ENCODE measurements at regions not wholly inside any gene's neighbourhood (a gene's known extent, or its start where the extent isn't known, plus 50 kb on each side); places are given as distances from the start of the nearest gene placed in this dataset.

DNA sequence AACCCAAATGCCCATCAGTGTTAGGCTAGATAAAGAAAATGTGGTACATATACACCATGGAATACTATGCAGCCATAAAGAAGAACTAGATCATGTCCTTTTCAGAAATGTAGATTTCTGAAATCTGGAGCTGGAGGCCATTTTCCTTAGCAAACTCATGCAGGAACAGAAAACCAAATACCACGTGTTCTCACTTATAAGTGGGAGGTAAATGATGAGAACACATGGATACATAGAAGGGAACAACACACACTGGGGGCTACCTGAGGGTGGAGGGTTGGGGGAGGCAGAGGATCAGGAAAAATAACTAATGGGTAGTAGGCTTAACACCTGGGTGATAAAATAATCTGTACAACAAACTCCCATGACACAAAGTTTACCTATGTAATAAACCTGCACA is 153.5 kb upstream of the PRNP start:
- Histone ChIP-seq H2AFZ (ENCODE audit: low read length) (no peak overlapping the region), H3K9ac (replicated peaks in 1 of 4; ENCODE audit: extremely low read depth in 1 of 4, low read depth in 3 of 4, low read length in 3 of 4) (no peak overlapping the region), H2BK12ac (ENCODE audit: low read depth, low read length) (no peak overlapping the region), H4K91ac (replicated peaks; ENCODE audit: insufficient read length, low read length) (no peak overlapping the region), H2BK120ac (replicated peaks; ENCODE audit: low read depth, low read length) (no peak overlapping the region), H3K79me1 (ENCODE audit: low read depth, low read length) (no peaks in the 10 kb centered on the region), H3K4me3 (ENCODE audit: extremely low read depth in 1 of 4, insufficient read depth in 2 of 4, low read depth in 3 of 4, low read length in 4 of 4) (no peak overlapping the region), H3K56ac (replicated peaks; ENCODE audit: insufficient read length, low read depth, low read length) (no peak overlapping the region), H4K5ac (ENCODE audit: insufficient read length, low read depth, low read length) (no peak overlapping the region), H3K23ac (ENCODE audit: insufficient read length) (no peak overlapping the region), H3K9me3 (ENCODE audit: insufficient read depth in 2 of 2, low read depth in 1 of 2, low read length in 1 of 2) (no peaks in the 10 kb centered on the region), H3K4ac (replicated peaks; ENCODE audit: insufficient read length, low read depth, low read length) (no peak overlapping the region), H3K79me2 (ENCODE audit: control insufficient read depth in 1 of 2, insufficient read depth in 2 of 2, low read length in 2 of 2) (no peaks in the 10 kb centered on the region), H2BK15ac (ENCODE audit: low read length) (no peak overlapping the region), H2AK5ac (ENCODE audit: low read depth, low read length) (no peak overlapping the region), H3K27ac (ENCODE audit: low read depth, low read length) (no peak overlapping the region), H3K18ac (ENCODE audit: extremely low read depth, low read length) (no peak overlapping the region), H2BK20ac (ENCODE audit: low read length) (no peak overlapping the region), H3K27me3 (replicated peaks in 1 of 4; ENCODE audit: control insufficient read depth in 3 of 4, extremely low read depth in 1 of 4, insufficient read depth in 3 of 4, low read length in 3 of 4) (no peaks in the 10 kb centered on the region), H3K14ac (ENCODE audit: insufficient read length) (no peak overlapping the region), H4K20me1 (replicated peaks in 1 of 2; ENCODE audit: control insufficient read depth in 1 of 2, insufficient read depth in 2 of 2, low read length in 2 of 2) (no peaks in the 10 kb centered on the region), H3K4me2 (ENCODE audit: insufficient read depth in 1 of 2, low read depth in 2 of 2, low read length in 2 of 2) (no peak overlapping the region), H4K8ac (ENCODE audit: extremely low read depth, insufficient read depth, low read length) (no peak overlapping the region), H3K23me2 (ENCODE audit: low read depth, low read length) (peaks cover 2% of the 10 kb centered on the region; the same call in 1 of the 2 replicates), H2BK5ac (ENCODE audit: low read depth, low read length) (no peak overlapping the region), H3K4me1 (replicated peaks in 1 of 4; ENCODE audit: control insufficient read depth in 3 of 4, insufficient read depth in 4 of 4, low read length in 3 of 4) (no peaks in the 10 kb centered on the region), H3K36me3 (ENCODE audit: control insufficient read depth in 2 of 4, insufficient read depth in 4 of 4, low read length in 3 of 4) (no peaks in the 10 kb centered on the region)
- TF ChIP-seq GTF2F1 (IDR thresholded peaks at IDR 0.05; ENCODE audit: borderline replicate concordance, low read depth, low read length) = no peak
- no peak for TF ChIP-seq SIRT6 (IDR thresholded peaks at IDR 0.05; ENCODE audit: low read length)
- TF ChIP-seq SIN3A (conservative IDR thresholded peaks at IDR 0.05 in 1 of 2, IDR thresholded peaks at IDR 0.05 in 1 of 2; ENCODE audit: low read depth in 1 of 2, low read length in 2 of 2) = no peak
- no peak for TF ChIP-seq CTBP2 (IDR thresholded peaks at IDR 0.05; ENCODE audit: borderline replicate concordance, insufficient read depth, insufficient read length, low read length)
- TF ChIP-seq POLR2A (IDR thresholded peaks at IDR 0.05; ENCODE audit: control extremely low read depth in 1 of 2, low read depth in 2 of 2, low read length in 2 of 2) = no peak
- no peak for FAIRE-seq
- ChIA-PET POLR2A (ENCODE audit: partially characterized antibody) (no interaction called here), CTCF (ENCODE audit: partially characterized antibody) (interaction anchor here (0.6 to 2.0 kb wide), 2 partner anchors 9 to 36 kb away, joined by 3 to 7 read pairs; no protein-coding TSS in a partner anchor)
- 100% methylated on average over 1 of the region's 1 CpG; no CpG with 5 or more reads in 1 of the 2 experiments for WGBS, 2 experiments (ENCODE audit: extremely low coverage in 1 of 2, insufficient coverage in 1 of 2, insufficient read length in 1 of 2, insufficient replicate concordance in 2 of 2, low coverage in 1 of 2, low lambda C conversion rate in 2 of 2, missing lambda C conversion rate in 1 of 2)
- DNase-seq (ENCODE audit: low read depth in 1 of 2, low spot score in 2 of 2) = no peak

Measured in H1 (cell line).